Breast epithelium (tissue), 4 donors: ENCODE measurements at regions not wholly inside any gene's neighbourhood (a gene's known extent, or its start where the extent isn't known, plus 50 kb on each side); places are given as distances from the start of the nearest gene placed in this dataset.

Experiments used
- DNase-seq, 2 donors: peaks; one replicate each; pipeline ENCODE4 v3.0.0-alpha.2; 2019; ENCODE audit warnings: low spot score in 2 of 2
- H3K27ac ChIP-seq, 2 donors: fragments of 200-600 bp; sonication (generic) in 1 of 2; one replicate each; pipeline ENCODE4 v1.5.1; 2016 to 2019; ENCODE audit warnings: mild to moderate bottlenecking in 1 of 2
- H3K27me3 ChIP-seq, 2 donors: fragments of 200-600 bp; sonication (generic) in 1 of 2; one replicate each; pipeline versions ENCODE4 v1.5.1 to v1.6.0; 2017 to 2019; ENCODE audit warnings: control low read depth in 1 of 2, mild to moderate bottlenecking in 1 of 2
- H3K36me3 ChIP-seq: fragments of 200-600 bp; one replicate; pipeline ENCODE4 v1.5.1; 2019
- H3K4me1 ChIP-seq, 2 donors: fragments of 200-600 bp; sonication (generic); one replicate each; pipeline ENCODE4 v1.5.1; 2016 to 2019; ENCODE audit warnings: control low read depth in 1 of 2
- H3K4me3 ChIP-seq, 3 donors: fragments of 200-600 bp; sonication (generic); 1 replicate in 2 of 3; 2 replicates in 1 of 3; pipeline ENCODE4 v1.5.1; 2016 to 2019; ENCODE audit warnings: mild to moderate bottlenecking in 3 of 3, moderate library complexity in 2 of 3
- H3K9me3 ChIP-seq, 2 donors: fragments of 200-600 bp; sonication (generic) in 1 of 2; one replicate each; pipeline ENCODE4 v1.5.1; 2016 to 2019; ENCODE audit warnings: control low read depth in 1 of 2
- POLR2A ChIP-seq: fragments of 450-650 bp; IDR thresholded peaks from one replicate; pipeline ENCODE4 v1.6.1; 2016; ENCODE audit warnings: antibody characterized with exemption, mild to moderate bottlenecking, moderate library complexity
- POLR2AphosphoS5 ChIP-seq, 3 donors: sonication (generic); formaldehyde crosslinking; IDR thresholded peaks; one replicate each; pipeline ENCODE4 v1.6.1; 2017; ENCODE audit warnings: antibody characterized with exemption in 3 of 3
- intact Hi-C: fragments of 100-400 bp; cut with DNase I; formaldehyde crosslinking; loops from one replicate; pipeline ENCODE4 v1.15.1; 2023; ENCODE audit warnings: low total_unique reads
- TF ChIP-seq, protein P1 (sequence below), 3 donors: fragments of 450-650 bp; IDR thresholded peaks; one replicate each; pipeline ENCODE4 v1.5.1; 2016 to 2017; ENCODE audit warnings: antibody characterized with exemption in 3 of 3, mild to moderate bottlenecking in 3 of 3, moderate library complexity in 3 of 3

DNA sequence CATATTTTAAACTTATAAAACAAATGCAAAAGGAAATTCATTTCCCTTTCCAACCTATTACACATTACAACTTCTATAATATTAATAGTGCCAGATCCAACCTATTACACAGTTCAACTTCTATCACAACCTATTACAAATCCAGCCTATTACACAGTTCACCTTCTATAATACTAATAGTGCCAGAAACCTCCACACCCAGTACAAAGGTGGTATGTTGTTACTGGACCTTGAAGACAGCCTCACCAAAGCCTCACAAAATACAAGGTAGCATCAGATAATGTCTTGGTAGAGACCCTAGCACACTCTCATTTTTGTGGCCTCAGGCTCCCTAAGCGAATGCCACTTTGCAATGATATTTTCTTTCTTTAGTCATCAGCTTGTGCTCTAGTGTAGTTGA, 68.7 kb upstream of the PELI2 start:
- TF ChIP-seq, protein P1, sequence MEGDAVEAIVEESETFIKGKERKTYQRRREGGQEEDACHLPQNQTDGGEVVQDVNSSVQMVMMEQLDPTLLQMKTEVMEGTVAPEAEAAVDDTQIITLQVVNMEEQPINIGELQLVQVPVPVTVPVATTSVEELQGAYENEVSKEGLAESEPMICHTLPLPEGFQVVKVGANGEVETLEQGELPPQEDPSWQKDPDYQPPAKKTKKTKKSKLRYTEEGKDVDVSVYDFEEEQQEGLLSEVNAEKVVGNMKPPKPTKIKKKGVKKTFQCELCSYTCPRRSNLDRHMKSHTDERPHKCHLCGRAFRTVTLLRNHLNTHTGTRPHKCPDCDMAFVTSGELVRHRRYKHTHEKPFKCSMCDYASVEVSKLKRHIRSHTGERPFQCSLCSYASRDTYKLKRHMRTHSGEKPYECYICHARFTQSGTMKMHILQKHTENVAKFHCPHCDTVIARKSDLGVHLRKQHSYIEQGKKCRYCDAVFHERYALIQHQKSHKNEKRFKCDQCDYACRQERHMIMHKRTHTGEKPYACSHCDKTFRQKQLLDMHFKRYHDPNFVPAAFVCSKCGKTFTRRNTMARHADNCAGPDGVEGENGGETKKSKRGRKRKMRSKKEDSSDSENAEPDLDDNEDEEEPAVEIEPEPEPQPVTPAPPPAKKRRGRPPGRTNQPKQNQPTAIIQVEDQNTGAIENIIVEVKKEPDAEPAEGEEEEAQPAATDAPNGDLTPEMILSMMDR (IDR thresholded peaks at IDR 0.05), result no peak
- TF ChIP-seq POLR2A (no peak), POLR2AphosphoS5 (IDR thresholded peaks at IDR 0.05) (no peak)
- H3K9me3 ChIP-seq, result no peaks in the 10 kb centered on the region
- H3K4me1 ChIP-seq, result no peaks in the 10 kb centered on the region
- H3K36me3 ChIP-seq, result no peaks in the 10 kb centered on the region
- H3K4me3 ChIP-seq, result no peak overlapping the region
- no peak overlapping the region for H3K27ac ChIP-seq
- intact Hi-C loops, result no loop called here
- H3K27me3 ChIP-seq, result no peaks in the 10 kb centered on the region
- no peak for DNase-seq

DNA sequence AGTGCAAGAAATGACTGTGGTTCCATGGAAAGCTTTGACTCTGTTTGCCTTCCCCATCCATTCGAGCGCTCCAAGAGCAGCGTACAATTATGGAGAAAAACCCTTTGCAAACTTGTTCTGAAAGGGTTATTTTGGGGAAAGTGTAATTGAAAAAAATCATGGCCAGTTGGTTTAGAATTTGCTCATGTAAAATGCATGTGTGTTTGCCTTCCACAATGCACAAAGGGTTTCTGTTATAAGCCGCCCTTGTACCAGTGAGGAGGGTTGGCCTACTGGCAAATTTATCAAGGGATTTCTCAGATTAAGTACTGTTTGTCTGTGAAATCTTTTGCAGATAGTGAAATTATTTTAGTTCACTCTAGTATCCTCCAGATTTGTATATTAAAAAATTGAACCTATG, 62.7 kb upstream of the PELI2 start:
- intact Hi-C loops, result no loop called here
- no peaks in the 10 kb centered on the region for H3K36me3 ChIP-seq

DNA sequence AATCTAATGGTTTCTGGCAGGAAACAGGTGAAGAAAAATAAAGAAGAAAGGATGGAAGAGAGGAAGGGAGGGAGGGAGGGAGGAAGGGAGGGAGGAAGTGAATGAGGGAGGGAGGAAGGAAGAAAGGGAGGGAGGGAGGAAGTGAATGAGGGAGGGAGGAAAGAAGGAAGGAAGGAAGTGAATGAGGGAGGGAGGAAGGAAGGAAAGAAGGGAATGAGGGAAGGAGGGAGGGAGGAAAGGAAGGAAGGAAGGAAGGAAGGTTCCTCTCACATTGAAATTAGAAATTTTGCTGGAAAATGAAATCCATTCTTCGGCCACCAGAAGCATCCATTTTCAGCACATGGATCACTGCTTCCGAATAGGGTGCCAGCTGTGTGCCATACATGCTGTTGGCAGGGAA, 62.2 kb upstream of the PELI2 start:
- DNase-seq, result no peak
- Histone ChIP-seq H3K4me3 (no peak overlapping the region), H3K4me1 (no peaks in the 10 kb centered on the region), H3K9me3 (no peaks in the 10 kb centered on the region), H3K27me3 (no peaks in the 10 kb centered on the region), H3K36me3 (no peaks in the 10 kb centered on the region), H3K27ac (no peak overlapping the region)
- intact Hi-C loops, result no loop called here
- no peak for TF ChIP-seq POLR2A
- no peak for TF ChIP-seq POLR2AphosphoS5 (IDR thresholded peaks at IDR 0.05)
- TF ChIP-seq, protein P1 (IDR thresholded peaks at IDR 0.05), result no peak

More for the DNA sequence above, 62.7 kb upstream of the PELI2 start:
- no peaks in the 10 kb centered on the region for H3K9me3 ChIP-seq
- DNase-seq, result no peak
- no peaks in the 10 kb centered on the region for H3K4me1 ChIP-seq
- H3K27ac ChIP-seq, result no peak overlapping the region
- TF ChIP-seq POLR2A (no peak), POLR2AphosphoS5 (IDR thresholded peaks at IDR 0.05) (no peak)
- TF ChIP-seq, protein P1 (IDR thresholded peaks at IDR 0.05), result no peak
- H3K27me3 ChIP-seq, result no peaks in the 10 kb centered on the region
- H3K4me3 ChIP-seq, result no peak overlapping the region

DNA sequence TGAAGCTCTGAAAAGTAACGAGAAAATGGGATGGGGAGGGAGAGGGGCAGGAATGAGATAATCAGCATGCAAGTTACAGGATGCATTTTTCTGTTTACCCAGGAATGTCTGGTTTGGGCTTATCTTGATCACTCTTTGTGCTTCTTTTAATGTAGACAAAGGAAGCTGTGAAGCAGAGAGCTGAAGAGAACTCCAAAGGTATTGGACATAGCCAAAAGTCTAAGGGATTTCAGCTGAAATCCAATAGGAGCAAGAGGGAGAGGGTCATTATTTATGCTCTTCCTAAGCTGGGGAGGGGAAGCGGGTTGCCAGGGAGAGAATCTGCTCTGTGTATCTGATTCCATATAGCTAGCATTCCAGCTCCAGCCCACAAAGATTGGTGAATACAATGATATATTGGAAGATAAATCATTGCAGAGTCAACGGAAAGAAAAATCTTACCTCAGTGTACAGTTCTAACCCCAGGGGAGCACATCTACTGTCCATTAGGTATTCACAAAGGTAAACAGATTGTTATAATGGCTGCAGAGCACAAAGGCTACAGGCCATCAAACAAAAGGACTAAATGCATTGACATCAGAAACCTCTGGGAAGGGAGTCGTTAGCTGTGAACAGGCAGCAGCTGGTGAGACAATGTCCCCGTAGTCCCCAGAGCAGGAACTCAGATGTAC, 61.0 kb upstream of the PELI2 start:
- Histone ChIP-seq H3K27me3 (no peaks in the 10 kb centered on the region), H3K36me3 (no peaks in the 10 kb centered on the region), H3K27ac (no peak overlapping the region), H3K4me3 (no peak overlapping the region), H3K4me1 (no peaks in the 10 kb centered on the region), H3K9me3 (no peaks in the 10 kb centered on the region)
- TF ChIP-seq POLR2AphosphoS5 (IDR thresholded peaks at IDR 0.05), result no peak
- TF ChIP-seq, protein P1 (IDR thresholded peaks at IDR 0.05), result no peak
- TF ChIP-seq POLR2A, result no peak
- intact Hi-C loops, result no loop called here
- no peak for DNase-seq

DNA sequence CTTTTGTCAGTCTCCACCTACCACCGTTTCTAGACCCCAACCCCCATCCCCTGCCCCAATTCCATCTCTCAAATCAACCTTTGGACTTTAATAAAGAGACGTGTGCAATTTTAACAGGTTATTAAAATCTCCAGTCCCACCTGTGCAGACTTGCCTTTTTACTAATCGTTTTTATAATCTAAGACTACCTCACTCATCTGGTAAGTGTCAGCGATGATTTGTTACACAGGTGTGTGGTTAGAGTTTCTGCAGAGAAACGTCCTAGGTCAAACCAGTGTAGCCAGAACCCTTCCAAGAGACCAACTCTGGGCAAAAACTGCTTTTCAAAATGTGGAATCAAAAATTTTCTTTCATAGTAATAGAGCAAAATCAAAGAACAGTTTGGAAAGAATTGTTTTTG, 60.4 kb upstream of the PELI2 start:
- no peak overlapping the region for H3K4me3 ChIP-seq
- no peak for DNase-seq
- intact Hi-C loops, result no loop called here

More for the DNA sequence above, 60.4 kb upstream of the PELI2 start:
- Histone ChIP-seq H3K36me3 (no peaks in the 10 kb centered on the region), H3K9me3 (no peaks in the 10 kb centered on the region), H3K27ac (no peak overlapping the region), H3K4me1 (no peaks in the 10 kb centered on the region), H3K27me3 (no peaks in the 10 kb centered on the region)
- TF ChIP-seq, protein P1 (IDR thresholded peaks at IDR 0.05), result no peak
- TF ChIP-seq POLR2A (no peak), POLR2AphosphoS5 (IDR thresholded peaks at IDR 0.05) (no peak)
